Bone marrow (tissue), 2 donors: ENCODE measurements at regions not wholly inside any gene's neighbourhood (a gene's known extent, or its start where the extent isn't known, plus 50 kb on each side); places are given as distances from the start of the nearest gene placed in this dataset.

ENCODE experiments used
- DNase-seq, 2 donors: peaks; one replicate each; lab custom pipeline; 2025; lab: John Stamatoyannopoulos, UW

DNA sequence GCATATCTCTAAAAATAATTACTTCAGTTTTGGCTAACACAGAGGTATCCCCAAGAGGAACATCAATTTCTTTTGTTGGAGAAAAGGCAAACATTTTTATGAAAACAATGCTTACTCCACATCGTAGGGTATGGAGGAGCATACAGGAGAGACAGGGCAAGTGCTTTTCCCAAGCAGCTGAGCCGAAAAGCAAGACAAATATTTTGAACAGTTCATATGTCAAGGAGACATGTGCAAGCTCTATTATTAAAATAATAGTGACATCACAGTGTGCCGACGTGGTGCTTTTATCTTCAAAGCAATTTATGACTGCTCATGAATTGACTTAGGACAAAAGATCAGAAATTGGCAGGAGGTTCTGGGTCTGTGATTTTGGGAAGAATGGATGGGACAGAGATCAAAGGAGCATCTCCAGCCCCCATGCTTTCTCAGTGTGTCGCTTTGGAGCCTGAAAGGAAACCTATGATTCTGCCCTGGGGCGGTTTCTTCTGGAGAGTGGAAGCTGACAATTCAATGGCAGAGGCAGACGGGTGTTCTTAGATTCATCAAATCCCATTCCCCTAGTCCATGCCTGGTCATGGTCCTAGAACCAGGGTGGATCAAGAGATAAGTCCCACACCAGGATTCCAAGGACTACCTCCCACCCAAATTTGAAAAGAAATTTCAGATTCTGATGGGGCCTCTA lies 97.1 kb downstream of the JCAD start:
- DNase-seq, result no peak

GRCh38 chr10:29961351-29961750 lies 98.0 kb downstream of the JCAD start:
- no peak for DNase-seq

- DNase-seq, result no peak
Observed at GRCh38 chr10:29960261-29960660, 99.1 kb downstream of the JCAD start.

DNA sequence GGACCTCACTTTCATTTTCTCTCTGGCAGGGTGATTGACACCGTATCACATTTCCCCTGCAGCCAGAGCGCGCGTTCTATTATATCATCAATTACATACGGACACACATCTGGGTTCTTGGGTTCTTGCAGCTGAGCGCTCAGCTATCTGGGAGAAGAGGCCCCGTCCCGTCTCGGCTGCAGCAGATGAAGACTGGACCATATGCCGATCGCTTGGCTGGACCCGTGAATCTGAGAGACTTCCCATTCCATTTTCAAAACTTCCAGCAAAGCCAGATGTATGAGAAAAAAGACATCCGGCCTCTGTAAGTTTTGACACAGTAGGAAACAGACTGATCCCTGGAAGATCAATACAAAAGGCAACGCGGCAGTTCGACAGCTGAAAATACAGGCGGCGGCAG lies 99.8 kb downstream of the JCAD start:
- no peak for DNase-seq

GRCh38 chr10:29958440-29958839 lies 100.9 kb downstream of the JCAD start:
- DNase-seq, result no peak

- DNase-seq, result no peak
Observed at GRCh38 chr10:29957907-29958331, 101.5 kb downstream of the JCAD start.

DNA sequence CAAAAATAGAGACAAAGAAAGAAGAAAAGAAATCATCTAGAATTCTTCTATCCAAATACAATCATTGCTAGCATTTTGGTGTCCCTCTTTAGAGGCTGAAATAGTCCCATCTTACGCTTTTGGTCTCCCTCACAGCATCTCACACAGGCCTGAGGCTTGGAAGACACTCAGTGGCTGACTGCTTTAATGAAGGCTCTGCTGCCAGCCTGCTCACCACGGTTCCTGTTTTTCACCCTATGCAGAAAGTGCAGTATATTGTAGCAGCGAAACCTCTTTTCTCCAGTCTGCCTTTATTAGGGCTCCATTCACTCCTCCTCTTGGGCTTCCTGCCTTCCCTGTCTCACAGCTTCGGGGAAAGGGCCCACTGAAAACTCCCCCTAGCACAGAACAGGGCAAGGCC lies 102.2 kb downstream of the JCAD start:
- DNase-seq, result peak in 1 of 2 donors; percentile 1

DNA sequence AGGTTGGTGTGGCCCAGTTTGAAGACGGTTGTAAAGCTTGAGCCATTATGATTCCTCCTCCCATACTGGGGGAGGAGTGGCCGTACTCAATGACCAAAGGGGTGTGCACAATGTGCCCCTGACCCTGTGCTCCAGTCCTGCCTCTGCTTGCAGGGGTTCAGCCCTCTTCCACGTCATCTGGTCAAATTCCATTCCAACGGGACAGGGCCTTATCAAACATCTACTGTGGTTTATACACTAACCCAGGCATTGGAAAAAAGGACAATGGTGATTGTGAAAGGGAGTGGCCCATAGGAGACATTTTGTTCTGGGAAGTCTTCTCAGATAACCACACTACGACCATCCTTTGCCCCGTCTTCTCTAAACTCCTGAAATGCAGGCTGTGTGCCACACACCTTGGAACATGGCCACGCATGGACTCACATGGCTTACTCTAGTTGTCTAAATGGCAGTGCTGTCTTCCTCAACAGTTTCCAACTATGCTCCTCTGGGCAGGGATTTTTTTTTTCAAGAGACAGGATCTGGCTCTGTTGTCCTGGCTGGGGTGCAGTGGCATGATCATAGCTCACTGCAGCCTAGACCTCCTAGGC lies 103.0 kb downstream of the JCAD start:
- no peak for DNase-seq

- DNase-seq, result no peak
Observed at GRCh38 chr10:29955329-29955935, 104.0 kb downstream of the JCAD start.

- no peak for DNase-seq
Observed at GRCh38 chr10:29951441-29951931, 107.9 kb downstream of the JCAD start.

GRCh38 chr10:29950391-29950790 lies 109.0 kb downstream of the JCAD start:
- DNase-seq, result no peak

DNA sequence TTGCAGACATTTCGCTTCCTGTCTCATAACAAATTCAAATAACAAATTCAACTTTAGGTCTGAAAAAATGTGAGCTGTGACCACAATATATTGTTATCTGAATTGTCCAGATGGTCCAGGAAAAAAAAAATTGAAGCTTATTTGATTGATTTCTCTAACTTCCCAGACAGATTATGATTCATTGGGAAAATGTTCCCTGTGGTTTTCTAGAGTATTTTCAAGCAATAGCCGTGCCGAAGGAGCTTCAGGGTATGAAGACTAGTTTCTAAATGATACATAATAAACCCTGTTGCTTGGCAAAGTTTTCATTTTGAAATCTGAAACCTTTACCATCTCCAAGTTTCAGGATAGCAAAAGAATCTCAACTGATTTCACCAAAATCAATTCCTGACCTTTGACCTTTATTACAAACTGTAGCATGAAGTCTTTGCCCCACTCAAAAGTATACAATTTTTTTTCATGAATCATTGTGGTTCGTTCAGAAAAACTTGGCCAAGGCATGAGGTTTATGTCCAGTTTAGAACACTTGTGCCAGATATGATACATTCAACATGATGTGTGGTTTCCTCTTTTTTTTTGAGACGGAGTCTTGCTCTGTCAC lies 109.9 kb downstream of the JCAD start:
- DNase-seq, result no peak

DNA sequence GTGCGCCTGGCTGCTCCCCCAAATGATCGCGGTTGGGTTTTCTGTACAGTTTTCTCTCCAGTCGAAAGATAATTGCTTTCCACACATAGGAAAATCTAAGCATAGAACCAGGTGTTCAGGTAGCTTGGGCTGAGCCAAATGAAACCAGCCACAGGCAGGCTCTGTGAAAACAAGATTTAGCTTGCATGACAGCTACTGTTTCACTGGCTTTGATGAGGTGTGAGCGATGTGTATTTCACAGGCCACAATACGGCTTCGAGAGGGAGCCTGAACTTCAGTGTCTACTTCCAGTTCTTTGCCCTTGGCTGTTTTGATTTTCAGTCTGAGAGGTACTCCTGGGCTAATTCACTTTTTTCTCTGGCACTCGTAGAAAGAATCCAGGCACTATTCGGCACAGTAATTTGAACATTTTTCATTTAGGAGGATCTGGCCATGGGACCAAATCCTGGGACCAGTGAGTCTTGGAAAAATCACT lies 110.5 kb downstream of the JCAD start:
- no peak for DNase-seq

DNA sequence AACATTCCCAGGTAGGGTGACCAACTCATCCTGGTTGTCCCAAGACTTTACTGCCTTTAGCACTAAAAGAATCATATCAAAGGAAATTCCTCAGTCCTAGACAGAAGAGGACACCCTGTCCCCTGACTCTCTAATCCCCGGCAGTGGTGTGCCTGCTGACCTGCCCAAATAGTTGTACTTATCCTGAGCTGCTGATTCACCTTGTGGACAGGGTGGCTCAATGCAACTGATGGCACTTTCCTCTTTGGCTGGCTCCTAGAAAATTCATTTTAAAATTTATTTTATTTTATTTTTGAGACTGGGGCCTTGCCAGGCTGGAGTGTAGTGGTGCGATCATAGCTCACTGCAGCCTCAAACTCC lies 111.7 kb downstream of the JCAD start:
- no peak for DNase-seq

DNA sequence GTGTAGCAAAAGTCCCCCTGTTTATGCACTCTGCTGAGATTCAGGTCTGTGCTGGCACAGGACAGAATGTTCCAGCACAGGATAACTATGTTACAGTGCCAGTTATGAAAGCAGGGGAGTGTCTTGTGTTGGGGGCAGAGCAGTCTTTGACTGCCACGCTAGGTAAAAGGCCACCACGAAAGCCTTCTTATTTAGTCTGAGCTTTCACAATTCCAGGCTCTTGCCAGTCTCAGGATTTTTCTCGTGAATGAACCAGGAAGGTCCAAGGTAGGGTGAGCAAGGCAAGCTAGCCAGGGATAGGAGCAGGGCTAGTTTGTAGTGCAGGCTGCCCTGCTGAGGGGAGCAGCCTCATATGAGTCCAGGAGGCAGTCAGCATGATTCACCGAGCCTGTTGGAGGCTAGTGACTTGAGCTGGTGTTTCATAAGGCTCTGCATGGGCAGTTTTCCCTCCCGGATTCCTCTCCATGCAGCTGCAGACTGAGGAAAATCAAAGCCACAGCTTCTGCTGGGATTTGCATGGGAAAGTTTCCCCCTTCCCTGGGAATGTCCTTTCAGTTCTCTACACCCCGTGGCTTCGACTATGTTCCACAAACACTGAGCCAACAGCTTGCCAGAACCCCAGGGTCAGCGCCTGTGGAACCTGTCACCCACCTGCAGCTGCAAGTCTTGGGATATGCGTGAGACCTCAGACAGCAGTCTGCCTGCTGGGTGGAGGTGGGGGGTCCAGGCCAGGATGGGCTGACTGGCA lies 112.3 kb downstream of the JCAD start:
- DNase-seq, result no peak

DNA sequence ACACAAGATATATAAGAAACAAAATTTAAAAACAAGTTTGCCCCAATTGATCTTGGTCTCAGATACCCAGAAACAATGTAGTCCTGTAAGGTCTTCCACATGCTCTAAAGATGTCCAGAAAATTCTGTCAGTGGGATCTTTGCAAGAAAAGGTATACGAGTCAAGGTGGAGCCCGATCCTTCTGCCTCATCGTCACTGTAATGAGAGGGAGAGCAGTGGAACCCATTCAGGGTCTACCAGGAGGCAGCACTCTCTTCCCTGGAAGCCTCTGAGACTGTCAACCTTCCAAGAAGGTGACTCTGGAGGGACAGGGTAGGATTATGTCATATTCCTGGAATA lies 112.8 kb downstream of the JCAD start:
- no peak for DNase-seq

DNA sequence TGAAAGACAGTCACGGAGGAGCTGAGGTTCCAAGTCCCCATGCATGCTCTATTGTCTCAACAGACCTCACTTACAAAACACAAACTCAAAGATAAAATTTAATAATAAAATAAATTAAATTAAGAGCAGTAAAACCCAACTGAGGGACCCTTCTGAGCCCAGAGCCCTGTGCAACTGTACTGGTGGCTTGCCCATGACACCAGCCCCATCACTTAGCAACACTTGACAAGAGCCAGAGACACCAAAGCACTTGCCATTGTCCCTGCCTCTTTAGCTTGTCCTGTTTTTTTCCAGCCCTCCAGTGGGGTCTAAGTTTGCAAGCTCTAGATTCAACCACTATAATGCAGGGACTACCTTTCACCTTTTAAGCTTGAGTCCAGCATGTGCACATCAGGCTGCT lies 117.9 kb downstream of the JCAD start:
- DNase-seq, result no peak

- no peak for DNase-seq
Observed at GRCh38 chr10:29932991-29933390, 126.4 kb downstream of the JCAD start.

GRCh38 chr10:29931833-29932232 lies 127.6 kb downstream of the JCAD start:
- no peak for DNase-seq

DNA sequence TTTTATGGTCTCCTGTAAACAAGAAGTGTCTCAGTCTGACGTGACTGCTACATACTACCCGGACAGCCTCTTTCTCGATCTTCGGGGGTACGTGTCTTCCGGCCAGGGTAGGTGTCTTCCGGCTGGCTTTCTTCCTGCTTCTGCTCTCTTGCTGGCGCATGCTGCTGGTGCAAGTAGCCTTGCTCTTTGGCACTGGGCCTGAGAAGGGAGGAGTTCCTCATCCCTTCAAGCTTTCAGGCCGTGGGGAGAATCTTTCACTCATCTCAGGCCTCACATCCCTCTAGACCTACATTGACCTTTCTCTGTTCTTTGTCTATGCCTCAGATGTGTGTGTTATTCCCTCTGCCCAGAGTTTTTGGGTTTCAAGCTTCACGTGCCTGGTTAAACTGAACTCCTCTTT lies 130.4 kb downstream of the JCAD start:
- no peak for DNase-seq

DNA sequence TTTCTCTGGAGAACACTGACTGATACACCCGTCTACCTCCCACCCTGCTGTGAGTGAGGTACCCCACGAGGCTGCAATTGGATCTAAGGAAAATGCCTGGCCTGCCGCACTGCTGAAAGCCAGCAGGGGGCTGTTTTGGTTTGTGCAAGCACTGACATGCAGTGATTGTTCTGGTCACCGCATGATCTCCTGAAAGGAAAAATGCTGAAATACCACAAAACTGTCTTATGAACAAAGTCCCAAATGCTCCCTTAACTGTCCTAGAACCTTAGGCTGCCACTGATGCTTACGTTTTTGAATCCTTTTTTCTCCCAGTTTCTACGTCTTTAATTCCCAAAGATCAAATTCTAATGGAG lies 132.7 kb downstream of the JCAD start:
- DNase-seq, result no peak
